ENCODE measurements at regions not wholly inside any gene's neighbourhood (a gene's known extent, or its start where the extent isn't known, plus 50 kb on each side); places are given as distances from the start of the nearest gene placed in this dataset.

DNA sequence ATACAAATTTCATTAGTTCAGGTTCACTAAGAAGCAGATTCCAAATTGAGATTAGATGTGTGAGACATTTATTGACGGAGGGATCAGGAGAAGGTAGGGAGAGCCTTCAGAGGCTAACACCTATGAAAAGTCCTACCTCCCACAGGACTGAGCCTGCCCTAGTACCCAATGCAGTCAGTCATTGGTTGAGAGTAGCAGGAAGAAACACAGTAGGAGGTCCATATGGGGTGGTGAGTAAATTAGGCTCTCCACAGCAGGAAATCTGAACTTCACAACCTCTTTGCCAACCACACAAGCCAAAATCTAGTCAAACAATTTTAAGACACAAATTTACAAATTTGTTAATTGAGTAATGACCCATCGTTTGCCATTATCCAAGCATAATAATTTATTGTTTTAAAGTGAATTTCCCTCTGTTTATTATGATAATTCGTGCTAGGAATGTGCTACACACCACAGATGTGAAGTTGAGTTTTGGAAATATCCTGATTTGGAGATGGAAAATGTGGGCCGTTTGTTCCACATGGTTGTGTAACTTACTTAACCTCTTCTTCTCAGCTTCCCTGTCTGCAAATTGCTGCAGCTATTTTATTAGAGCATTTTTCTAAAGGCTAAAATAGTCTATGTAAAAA, 542.1 kb downstream of the ETS1 start:
- TF ChIP-seq POLR2A (IDR thresholded peaks at IDR 0.05), result no peak
- TF ChIP-seq POLR2AphosphoS5 (IDR thresholded peaks at IDR 0.05), result no peak
- H3K4me1 ChIP-seq, result peaks cover 5% of the 10 kb centered on the region
- peaks cover 6% of the 10 kb centered on the region for H3K27me3 ChIP-seq
- DNase-seq (ENCODE audit: low spot score in 2 of 2), result no peak
- H3K36me3 ChIP-seq, result no peaks in the 10 kb centered on the region
- H3K4me3 ChIP-seq, result no peak overlapping the region
- no peaks in the 10 kb centered on the region for H3K9me3 ChIP-seq
- 23% methylated on average over 4 of the region's 4 CpGs for WGBS
- H3K27ac ChIP-seq, result no peak overlapping the region

- Histone ChIP-seq H3K9me3 (no peaks in the 10 kb centered on the region), H3K4me1 (peaks cover 6% of the 10 kb centered on the region), H3K27ac (no peak overlapping the region), H3K27me3 (peaks cover 6% of the 10 kb centered on the region), H3K4me3 (no peak overlapping the region), H3K36me3 (no peaks in the 10 kb centered on the region)
- WGBS, result 35% methylated on average over 3 of the region's 3 CpGs
- DNase-seq (ENCODE audit: low spot score in 2 of 2), result no peak
- no peak for TF ChIP-seq POLR2AphosphoS5 (IDR thresholded peaks at IDR 0.05)
- no peak for TF ChIP-seq CTCF (IDR thresholded peaks at IDR 0.05)
- TF ChIP-seq EP300 (IDR thresholded peaks at IDR 0.05), result no peak
- no peak for TF ChIP-seq POLR2A (IDR thresholded peaks at IDR 0.05)
Observed at GRCh38 chr11:128042290-128042751, 545.0 kb downstream of the ETS1 start.

- no peak overlapping the region for H3K27ac ChIP-seq
- no peaks in the 10 kb centered on the region for H3K9me3 ChIP-seq
- WGBS, result 22% methylated on average over 3 of the region's 3 CpGs
- H3K4me1 ChIP-seq, result peaks cover 6% of the 10 kb centered on the region
- H3K4me3 ChIP-seq, result no peak overlapping the region
- H3K36me3 ChIP-seq, result no peaks in the 10 kb centered on the region
- TF ChIP-seq POLR2A (IDR thresholded peaks at IDR 0.05), result no peak
- no peak for TF ChIP-seq CTCF (IDR thresholded peaks at IDR 0.05)
- TF ChIP-seq POLR2AphosphoS5 (IDR thresholded peaks at IDR 0.05), result no peak
- no peak for TF ChIP-seq EP300 (IDR thresholded peaks at IDR 0.05)
- peaks cover 15% of the 10 kb centered on the region for H3K27me3 ChIP-seq
- no peak for DNase-seq (ENCODE audit: low spot score in 2 of 2)
Observed at GRCh38 chr11:128040603-128041002, 546.8 kb downstream of the ETS1 start.

DNA sequence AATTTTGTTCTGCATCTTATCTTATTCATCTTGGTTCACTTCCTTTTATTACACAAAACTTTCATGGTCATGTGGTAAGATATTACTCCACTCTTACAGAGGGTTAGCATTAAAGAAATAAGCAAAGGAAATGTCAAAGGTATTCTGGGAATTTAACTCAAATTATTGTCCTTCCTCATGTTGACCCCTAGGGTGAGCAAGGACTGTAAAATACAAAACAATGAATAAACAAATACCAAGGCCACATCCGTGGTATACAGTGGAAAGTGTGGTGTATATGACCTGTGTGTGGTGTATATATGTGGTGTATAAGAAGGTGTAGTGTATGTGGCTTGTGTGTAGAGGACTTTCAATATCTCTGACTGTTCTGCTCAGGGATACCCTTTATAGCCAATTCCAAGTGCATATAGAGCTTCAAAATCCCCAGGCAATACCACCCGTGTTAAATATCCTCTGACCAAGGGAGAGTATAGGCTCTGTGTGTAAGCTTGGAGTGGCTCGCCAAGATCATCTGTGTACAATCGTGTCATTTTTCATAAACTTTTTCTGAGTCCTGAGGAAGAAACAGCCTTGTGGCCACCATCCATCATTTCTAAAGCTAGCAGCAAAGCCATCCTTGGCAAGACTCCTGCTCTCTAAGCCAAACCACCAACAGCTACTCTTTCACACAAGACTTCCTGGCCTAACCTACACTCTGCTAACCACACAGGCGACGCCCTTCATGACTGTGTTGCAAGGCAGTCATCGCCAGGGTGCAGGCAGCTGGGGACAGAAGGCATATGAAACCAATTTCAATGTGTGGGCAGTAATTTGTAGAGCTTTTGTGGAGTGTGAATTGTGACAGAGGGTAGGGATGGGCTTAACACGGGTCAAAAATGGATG, 548.0 kb downstream of the ETS1 start:
- H3K9me3 ChIP-seq, result no peaks in the 10 kb centered on the region
- no peak overlapping the region for H3K27ac ChIP-seq
- H3K27me3 ChIP-seq, result peaks cover 15% of the 10 kb centered on the region
- no peak for TF ChIP-seq EP300 (IDR thresholded peaks at IDR 0.05)
- no peak for TF ChIP-seq CTCF (IDR thresholded peaks at IDR 0.05)
- TF ChIP-seq POLR2A (IDR thresholded peaks at IDR 0.05), result no peak
- TF ChIP-seq POLR2AphosphoS5 (IDR thresholded peaks at IDR 0.05), result no peak
- DNase-seq (ENCODE audit: low spot score in 2 of 2), result peak in 1 of 2 donors; percentile 65
- WGBS, result 39% methylated on average over 8 of the region's 8 CpGs
- no peaks in the 10 kb centered on the region for H3K36me3 ChIP-seq
- H3K4me1 ChIP-seq, result peaks cover 6% of the 10 kb centered on the region
- no peak overlapping the region for H3K4me3 ChIP-seq

DNA sequence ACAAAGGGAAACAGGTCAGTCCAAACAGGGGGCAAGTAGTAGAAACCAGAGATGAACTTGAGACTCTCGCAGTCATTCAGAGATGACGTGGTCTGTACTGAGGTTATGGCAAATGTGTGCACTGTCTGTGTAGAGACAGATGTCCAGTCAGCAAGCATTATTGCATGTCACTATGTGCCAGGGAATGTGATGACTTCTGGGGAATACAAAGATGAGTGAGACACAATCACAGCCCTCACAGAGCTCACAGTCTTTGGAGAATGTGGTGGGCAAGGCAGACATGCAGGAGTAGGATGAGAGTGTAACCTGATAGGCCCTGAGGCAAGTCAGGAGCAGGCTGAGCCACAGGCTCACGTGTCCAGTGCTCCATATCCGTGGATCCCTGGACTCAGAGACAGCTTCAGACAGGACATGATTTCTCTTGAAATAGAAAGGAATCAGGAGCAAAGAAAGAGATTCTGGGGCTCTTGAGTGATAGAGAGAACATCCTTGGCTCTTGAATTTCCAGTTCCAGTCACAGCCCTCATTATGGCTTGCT, 550.7 kb downstream of the ETS1 start:
- Histone ChIP-seq H3K9me3 (no peaks in the 10 kb centered on the region), H3K27ac (no peak overlapping the region), H3K4me3 (no peak overlapping the region), H3K27me3 (peaks cover 9% of the 10 kb centered on the region), H3K4me1 (peaks cover 6% of the 10 kb centered on the region), H3K36me3 (no peaks in the 10 kb centered on the region)
- DNase-seq (ENCODE audit: low spot score in 2 of 2), result no peak
- TF ChIP-seq POLR2AphosphoS5 (IDR thresholded peaks at IDR 0.05) (no peak), POLR2A (IDR thresholded peaks at IDR 0.05) (no peak), EP300 (IDR thresholded peaks at IDR 0.05) (no peak)
- WGBS, result 60% methylated on average over 4 of the region's 4 CpGs

- Histone ChIP-seq H3K4me1 (peaks cover 6% of the 10 kb centered on the region), H3K9me3 (no peaks in the 10 kb centered on the region), H3K27me3 (peaks cover 10% of the 10 kb centered on the region), H3K36me3 (no peaks in the 10 kb centered on the region), H3K27ac (no peak overlapping the region), H3K4me3 (no peak overlapping the region)
- TF ChIP-seq EP300 (IDR thresholded peaks at IDR 0.05) (no peak), POLR2AphosphoS5 (IDR thresholded peaks at IDR 0.05) (no peak), CTCF (IDR thresholded peaks at IDR 0.05) (no peak), POLR2A (IDR thresholded peaks at IDR 0.05) (no peak)
- WGBS, result 71% methylated on average over 5 of the region's 5 CpGs
- DNase-seq (ENCODE audit: low spot score in 2 of 2), result no peak
Observed at GRCh38 chr11:128036006-128036405, 551.4 kb downstream of the ETS1 start.

Measured in suprapubic skin (tissue), 4 donors.